IMR-90 (cell line): ENCODE measurements at regions not wholly inside any gene's neighbourhood (a gene's known extent, or its start where the extent isn't known, plus 50 kb on each side); places are given as distances from the start of the nearest gene placed in this dataset.

Experiments used
- CTCF ChIP-seq: conservative IDR thresholded peaks from 2 replicates; pipeline ENCODE4 v1.5.1; 2012; ENCODE audit warnings: mild to moderate bottlenecking, low read depth, low read length, improper control_type of control experiment
- MXI1 ChIP-seq: IDR thresholded peaks from 2 replicates; pipeline ENCODE4 v1.6.1; 2012; ENCODE audit warnings: low read depth, mild to moderate bottlenecking, low read length, moderate library complexity, borderline replicate concordance
- POLR2A ChIP-seq: IDR thresholded peaks from 2 replicates; pipeline ENCODE4 v1.6.1; 2012; ENCODE audit warnings: mild to moderate bottlenecking, low read depth, low read length
- SMC3 ChIP-seq: fragments of 150-350 bp; IDR thresholded peaks from 2 replicates; pipeline ENCODE4 v1.6.1; 2016; ENCODE audit warnings: low read depth, mild to moderate bottlenecking, antibody characterized with exemption, low read length, moderate library complexity

- TF ChIP-seq POLR2A (no peak), MXI1 (no peak), CTCF (no peak), SMC3 (no peak)
Observed at GRCh38 chr3:110184536-110184935, 847.2 kb upstream of the DPPA4 start.
